SK-N-SH (cell line): ENCODE measurements at regions not wholly inside any gene's neighbourhood (a gene's known extent, or its start where the extent isn't known, plus 50 kb on each side); places are given as distances from the start of the nearest gene placed in this dataset.

Source experiments
- EP300 ChIP-seq, 2 experiments: IDR thresholded peaks; 2 replicates each; pipeline versions ENCODE4 v1.4.0 to v1.6.1; 2012; ENCODE audit warnings: borderline replicate concordance in 1 of 2, low read depth in 1 of 2, low read length in 1 of 2
- GATA2 ChIP-seq: sonication (generic); formaldehyde crosslinking; IDR thresholded peaks from 2 replicates; pipeline ENCODE4 v1.5.0; 2020; ENCODE audit warnings: mild to moderate bottlenecking, missing genetic modification reagents
- TCF12 ChIP-seq: IDR thresholded peaks from 2 replicates; pipeline ENCODE4 v1.4.0; 2012
- TEAD4 ChIP-seq: IDR thresholded peaks from 2 replicates; pipeline ENCODE4 v1.4.0; 2012; ENCODE audit warnings: mild to moderate bottlenecking, borderline replicate concordance; ENCODE audit not compliant: insufficient read depth
- TF ChIP-seq, protein P1 (sequence below): fragments of 200-600 bp; sonication (generic); IDR thresholded peaks from 2 replicates; pipeline ENCODE4 v1.6.1; 2017; ENCODE audit warnings: antibody characterized with exemption, mild to moderate bottlenecking, moderate library complexity
- TF ChIP-seq, protein P2 (sequence below): fragments of 150-350 bp; IDR thresholded peaks from 2 replicates; pipeline ENCODE4 v1.6.1; 2017; ENCODE audit warnings: antibody characterized with exemption, low read length, low read depth, borderline replicate concordance

DNA sequence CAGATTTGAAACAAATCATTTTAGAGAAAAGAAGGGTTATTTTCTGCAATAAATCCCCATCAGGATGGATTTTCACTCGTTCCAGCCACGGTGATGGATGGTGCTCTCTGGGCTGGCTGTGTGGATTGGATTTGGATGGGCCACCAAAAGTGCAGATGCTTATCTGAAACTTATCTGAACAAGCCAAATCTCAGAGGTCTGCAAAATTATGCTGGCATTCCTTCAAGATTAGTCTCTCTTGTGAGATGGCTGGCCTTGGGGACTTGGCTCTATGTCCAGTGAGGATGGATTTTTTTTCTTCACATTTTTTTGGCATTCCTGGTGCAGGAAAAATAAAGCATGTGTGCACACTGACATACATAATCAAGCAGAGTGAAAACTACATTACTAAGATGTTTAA lies 341.9 kb downstream of the GXYLT1 start:
- peak; percentile 37; the same call in 1 of the 2 replicates for TF ChIP-seq TCF12
- TF ChIP-seq GATA2 (CRISPR knock-in tag): no peak
- TF ChIP-seq EP300 (IDR thresholded peaks at IDR 0.05; ENCODE audit: borderline replicate concordance in 1 of 2, low read depth in 1 of 2, low read length in 1 of 2): no peak
- TF ChIP-seq TEAD4: no peak
- TF ChIP-seq, protein P1, sequence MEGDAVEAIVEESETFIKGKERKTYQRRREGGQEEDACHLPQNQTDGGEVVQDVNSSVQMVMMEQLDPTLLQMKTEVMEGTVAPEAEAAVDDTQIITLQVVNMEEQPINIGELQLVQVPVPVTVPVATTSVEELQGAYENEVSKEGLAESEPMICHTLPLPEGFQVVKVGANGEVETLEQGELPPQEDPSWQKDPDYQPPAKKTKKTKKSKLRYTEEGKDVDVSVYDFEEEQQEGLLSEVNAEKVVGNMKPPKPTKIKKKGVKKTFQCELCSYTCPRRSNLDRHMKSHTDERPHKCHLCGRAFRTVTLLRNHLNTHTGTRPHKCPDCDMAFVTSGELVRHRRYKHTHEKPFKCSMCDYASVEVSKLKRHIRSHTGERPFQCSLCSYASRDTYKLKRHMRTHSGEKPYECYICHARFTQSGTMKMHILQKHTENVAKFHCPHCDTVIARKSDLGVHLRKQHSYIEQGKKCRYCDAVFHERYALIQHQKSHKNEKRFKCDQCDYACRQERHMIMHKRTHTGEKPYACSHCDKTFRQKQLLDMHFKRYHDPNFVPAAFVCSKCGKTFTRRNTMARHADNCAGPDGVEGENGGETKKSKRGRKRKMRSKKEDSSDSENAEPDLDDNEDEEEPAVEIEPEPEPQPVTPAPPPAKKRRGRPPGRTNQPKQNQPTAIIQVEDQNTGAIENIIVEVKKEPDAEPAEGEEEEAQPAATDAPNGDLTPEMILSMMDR: no peak
- TF ChIP-seq, protein P2, sequence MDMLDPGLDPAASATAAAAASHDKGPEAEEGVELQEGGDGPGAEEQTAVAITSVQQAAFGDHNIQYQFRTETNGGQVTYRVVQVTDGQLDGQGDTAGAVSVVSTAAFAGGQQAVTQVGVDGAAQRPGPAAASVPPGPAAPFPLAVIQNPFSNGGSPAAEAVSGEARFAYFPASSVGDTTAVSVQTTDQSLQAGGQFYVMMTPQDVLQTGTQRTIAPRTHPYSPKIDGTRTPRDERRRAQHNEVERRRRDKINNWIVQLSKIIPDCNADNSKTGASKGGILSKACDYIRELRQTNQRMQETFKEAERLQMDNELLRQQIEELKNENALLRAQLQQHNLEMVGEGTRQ: no peak
